ENCODE measurements at regions not wholly inside any gene's neighbourhood (a gene's known extent, or its start where the extent isn't known, plus 50 kb on each side); places are given as distances from the start of the nearest gene placed in this dataset.

GRCh38 chr19:56974556-56975207, 134.2 kb upstream of the PEG3 start:
- no peak for TF ChIP-seq CTCF (IDR thresholded peaks at IDR 0.05; ENCODE audit: low read depth, low read length)
- no peak for TF ChIP-seq MAX (IDR thresholded peaks at IDR 0.05; ENCODE audit: low read depth, low read length)
- TF ChIP-seq POLR2A (IDR thresholded peaks at IDR 0.05; ENCODE audit: extremely low read depth, insufficient read length): no peak
